H9 (cell line): ENCODE measurements at regions not wholly inside any gene's neighbourhood (a gene's known extent, or its start where the extent isn't known, plus 50 kb on each side); places are given as distances from the start of the nearest gene placed in this dataset.

ENCODE experiments used
- DNase-seq: peaks from one replicate; pipeline ENCODE4 v3.0.0-alpha.2; 2017
- H2AFZ ChIP-seq: one replicate; pipeline ENCODE4 v1.6.1; 2013; ENCODE audit warnings: mild to moderate bottlenecking, low read length, control low read depth, moderate library complexity
- H2AK5ac ChIP-seq: 2 replicates; pipeline ENCODE4 v1.6.1; 2013; ENCODE audit warnings: low read length, control low read depth, mixed read lengths; ENCODE audit not compliant: insufficient read length
- H2BK120ac ChIP-seq: one replicate; pipeline ENCODE4 v1.6.1; 2013; ENCODE audit warnings: low read depth, mild to moderate bottlenecking, low read length, control low read depth, inconsistent platforms; ENCODE audit not compliant: poor library complexity, severe bottlenecking
- H2BK12ac ChIP-seq: 2 replicates; pipeline ENCODE4 v1.6.1; 2013; ENCODE audit warnings: low read length, control low read depth, mixed read lengths, low read depth; ENCODE audit not compliant: insufficient read length
- H2BK15ac ChIP-seq: 2 replicates; pipeline ENCODE4 v1.6.1; 2013; ENCODE audit warnings: low read depth, low read length, control low read depth
- H2BK20ac ChIP-seq: one replicate; pipeline ENCODE4 v1.6.1; 2013; ENCODE audit warnings: low read depth, mild to moderate bottlenecking, low read length, control low read depth, inconsistent platforms; ENCODE audit not compliant: poor library complexity, severe bottlenecking
- H2BK5ac ChIP-seq: 2 replicates; pipeline ENCODE4 v1.6.1; 2013; ENCODE audit warnings: low read length, control low read depth, mixed read lengths; ENCODE audit not compliant: insufficient read length
- H3K14ac ChIP-seq: 2 replicates; pipeline ENCODE4 v1.6.1; 2013; ENCODE audit warnings: low read length, control low read depth; ENCODE audit not compliant: insufficient read depth
- H3K18ac ChIP-seq: 2 replicates; pipeline ENCODE4 v1.6.1; 2013; ENCODE audit warnings: low read depth, mild to moderate bottlenecking, mixed read lengths, low read length, control low read depth; ENCODE audit not compliant: insufficient read length
- H3K23ac ChIP-seq: 2 replicates; pipeline ENCODE4 v1.6.1; 2013; ENCODE audit warnings: low read length, control low read depth, mixed read lengths, low read depth; ENCODE audit not compliant: insufficient read length
- H3K23me2 ChIP-seq: 2 replicates; pipeline ENCODE4 v1.6.1; 2013; ENCODE audit warnings: low read depth, mild to moderate bottlenecking, mixed read lengths, low read length, control low read depth; ENCODE audit not compliant: insufficient read length, poor library complexity, severe bottlenecking
- H3K27ac ChIP-seq: 2 replicates; pipeline ENCODE4 v1.5.1; 2013; ENCODE audit warnings: low read length, control low read depth, mixed read lengths, low read depth; ENCODE audit not compliant: insufficient read length
- H3K27me3 ChIP-seq: 2 replicates; pipeline ENCODE4 v1.6.1; 2013; ENCODE audit warnings: low read length, control low read depth, inconsistent platforms; ENCODE audit not compliant: insufficient read depth
- H3K4ac ChIP-seq: 2 replicates; pipeline ENCODE4 v1.6.1; 2013; ENCODE audit warnings: low read depth, mild to moderate bottlenecking, control low read depth, inconsistent platforms, low read length, moderate library complexity
- H3K4me1 ChIP-seq: 2 replicates; pipeline ENCODE4 v1.6.1; 2013; ENCODE audit warnings: low read length, control low read depth, inconsistent platforms; ENCODE audit not compliant: insufficient read depth
- H3K4me2 ChIP-seq: 2 replicates; pipeline ENCODE4 v1.6.1; 2013; ENCODE audit warnings: low read length, control low read depth, mixed read lengths; ENCODE audit not compliant: insufficient read length, insufficient read depth
- H3K56ac ChIP-seq: 2 replicates; pipeline ENCODE4 v1.6.1; 2013; ENCODE audit warnings: low read depth, mild to moderate bottlenecking, mixed read lengths, low read length, control low read depth; ENCODE audit not compliant: insufficient read length
- H3K79me1 ChIP-seq: 2 replicates; pipeline ENCODE4 v1.6.1; 2013; ENCODE audit warnings: low read depth, mild to moderate bottlenecking, moderate library complexity, low read length, control low read depth, inconsistent platforms; ENCODE audit not compliant: insufficient read depth, poor library complexity, severe bottlenecking
- H3K79me2 ChIP-seq: 2 replicates; pipeline ENCODE4 v1.6.1; 2013; ENCODE audit warnings: low read length, control low read depth, inconsistent platforms; ENCODE audit not compliant: insufficient read depth
- H3K9ac ChIP-seq: 2 replicates; pipeline ENCODE4 v1.6.1; 2013; ENCODE audit warnings: low read length, control low read depth, mixed read lengths; ENCODE audit not compliant: insufficient read length; ENCODE audit errors: extremely low read depth
- H3K9me3 ChIP-seq: one replicate; pipeline ENCODE4 v1.6.1; 2013; ENCODE audit warnings: low read depth, low read length, inconsistent platforms; ENCODE audit not compliant: control insufficient read depth
- H3T11ph ChIP-seq: one replicate; pipeline ENCODE4 v1.6.1; 2013; ENCODE audit warnings: mild to moderate bottlenecking, low read length, control low read depth, inconsistent platforms
- H4K20me1 ChIP-seq: one replicate; pipeline ENCODE4 v1.6.1; 2013; ENCODE audit not compliant: control insufficient read depth, insufficient read length, insufficient read depth
- H4K5ac ChIP-seq: 2 replicates; pipeline ENCODE4 v1.6.1; 2013; ENCODE audit warnings: low read depth, mild to moderate bottlenecking, mixed read lengths, low read length, control low read depth; ENCODE audit not compliant: insufficient read length
- H4K8ac ChIP-seq: replicated peaks from 2 replicates; pipeline ENCODE4 v1.6.1; 2013; ENCODE audit warnings: low read length, control low read depth, mixed read lengths, low read depth; ENCODE audit not compliant: insufficient read length
- H4K91ac ChIP-seq: 2 replicates; pipeline ENCODE4 v1.6.1; 2013; ENCODE audit warnings: low read depth, mild to moderate bottlenecking, moderate library complexity, mixed read lengths, low read length, control low read depth; ENCODE audit not compliant: insufficient read length
- H3K27ac Mint-ChIP-seq, 3 experiments: 2 replicates in 2 of 3; 3 replicates in 1 of 3; pipeline ENCODE4 v1.8.0; 2020 to 2021; ENCODE audit warnings: mixed read lengths in 3 of 3, mild to moderate bottlenecking in 1 of 3, moderate library complexity in 1 of 3
- H3K27me3 Mint-ChIP-seq: 2 replicates; pipeline ENCODE4 v1.8.0; 2021; ENCODE audit warnings: low read depth, mild to moderate bottlenecking, moderate library complexity, mixed read lengths
- H3K36me3 Mint-ChIP-seq, 3 experiments: 2 replicates in 2 of 3; 3 replicates in 1 of 3; pipeline ENCODE4 v1.8.0; 2020 to 2021; ENCODE audit warnings: low read depth in 3 of 3, mixed read lengths in 3 of 3; ENCODE audit not compliant: insufficient read depth in 1 of 3
- H3K4me1 Mint-ChIP-seq, 2 experiments: 2 replicates each; pipeline ENCODE4 v1.8.0; 2020; ENCODE audit warnings: mixed read lengths in 2 of 2
- H3K4me3 Mint-ChIP-seq, 2 experiments: 2 replicates in 1 of 2; 3 replicates in 1 of 2; pipeline ENCODE4 v1.8.0; 2020 to 2021; ENCODE audit warnings: mild to moderate bottlenecking in 2 of 2, mixed read lengths in 2 of 2, moderate library complexity in 1 of 2
- H3K9me3 Mint-ChIP-seq, 2 experiments: 2 replicates in 1 of 2; 3 replicates in 1 of 2; pipeline ENCODE4 v1.8.0; 2020; ENCODE audit warnings: mild to moderate bottlenecking in 2 of 2, mixed read lengths in 2 of 2, moderate library complexity in 1 of 2
- CTCF ChIP-seq: fragments of 200-600 bp; sonication (generic); conservative IDR thresholded peaks from 3 replicates; pipeline ENCODE4 v1.8.0; 2021; ENCODE audit warnings: antibody characterized with exemption, mild to moderate bottlenecking

GRCh38 chr6:138000941-138001340 is 106.3 kb downstream of the PERP start:
- no peak overlapping the region for H2BK20ac ChIP-seq
- Mint-ChIP-seq H3K27ac (no peak overlapping the region), H3K27me3 (no peaks in the 10 kb centered on the region), H3K9me3 (peaks cover 5 to 14% of the 10 kb centered on the region in 2 experiments; a peak in 4 of 5 replicates), H3K4me3 (no peak overlapping the region), H3K4me1 (peaks cover 5 to 14% of the 10 kb centered on the region in 2 experiments), H3K36me3 (peaks cover 0 to 4% (median 0%) of the 10 kb centered on the region in 3 experiments; a peak in 2 of 7 replicates)
- H3K23me2 ChIP-seq = no peaks in the 10 kb centered on the region
- H3K9ac ChIP-seq = no peak overlapping the region
- no peak for TF ChIP-seq CTCF
- no peaks in the 10 kb centered on the region for H3K79me1 ChIP-seq
- no peak overlapping the region for H4K91ac ChIP-seq
- H4K5ac ChIP-seq = no peak overlapping the region
- no peak overlapping the region for H3K4ac ChIP-seq
- no peaks in the 10 kb centered on the region for H4K20me1 ChIP-seq
- no peak overlapping the region for H3K23ac ChIP-seq
- H3K4me2 ChIP-seq = no peak overlapping the region
- no peak overlapping the region for H2BK12ac ChIP-seq
- H3K9me3 ChIP-seq = no peaks in the 10 kb centered on the region
- no peak overlapping the region for H2AFZ ChIP-seq
- H3K56ac ChIP-seq = no peak overlapping the region
- no peak overlapping the region for H2AK5ac ChIP-seq
- no peaks in the 10 kb centered on the region for H3K79me2 ChIP-seq
- no peak overlapping the region for H4K8ac ChIP-seq
- H3K18ac ChIP-seq = no peak overlapping the region
- no peak overlapping the region for H3K27ac ChIP-seq
- H3T11ph ChIP-seq = no peak overlapping the region
- 0 out of 2 replicates have a peak, but pooled peaks cover 3% of the 10 kb centered on the region for H3K4me1 ChIP-seq
- H2BK120ac ChIP-seq = no peak overlapping the region
- no peaks in the 10 kb centered on the region for H3K27me3 ChIP-seq
- no peak overlapping the region for H3K14ac ChIP-seq
- DNase-seq = no peak
- no peak overlapping the region for H2BK5ac ChIP-seq
- no peak overlapping the region for H2BK15ac ChIP-seq
